Caco-2 (cell line): ENCODE measurements at regions not wholly inside any gene's neighbourhood (a gene's known extent, or its start where the extent isn't known, plus 50 kb on each side); places are given as distances from the start of the nearest gene placed in this dataset.
"Not testable (repeated sequence)": the region's sequence is repeated elsewhere in the genome, so short reads cannot be mapped to it uniquely, and the experiment has no call there.

Experiments used
- BruUV-seq: library from RNA; stranded (reverse); fragments of 400-500 nt; replicated peaks from 2 replicates; lab custom pipeline; 2021; lab: Mats Ljungman, UMichigan
- CTCF ChIA-PET: fragments of 300-600 bp; sonication (Branson Sonifier 250); formaldehyde crosslinking; loops from one replicate; lab custom pipeline; 2022; ENCODE audit warnings: antibody characterized with exemption; lab: Charles Lee
- POLR2A ChIA-PET: fragments of 300-600 bp; sonication (Branson Sonifier 250); formaldehyde crosslinking; loops from one replicate; lab custom pipeline; 2022; ENCODE audit warnings: antibody characterized with exemption; lab: Charles Lee
- DNase-seq, 2 experiments: peaks; one replicate each; pipeline versions ENCODE4 v3.0.0 to v3.0.0-alpha.2; 2020 to 2022
- H3K27me3 ChIP-seq: replicated peaks from 2 replicates; pipeline ENCODE4 v1.6.0; 2011; ENCODE audit warnings: low read length; ENCODE audit not compliant: control insufficient read depth, insufficient read depth
- H3K36me3 ChIP-seq: 2 replicates; pipeline ENCODE4 v1.5.1; 2011; ENCODE audit warnings: low read length; ENCODE audit not compliant: control insufficient read depth, insufficient read depth
- H3K4me1 ChIP-seq: fragments of 250-450 bp; sonication (Bioruptor Pico); 2 replicates; pipeline ENCODE4 v1.5.1; 2020; ENCODE audit warnings: mild to moderate bottlenecking
- H3K4me3 ChIP-seq: 2 replicates; pipeline ENCODE4 v1.5.1; 2011; ENCODE audit warnings: low read depth, mild to moderate bottlenecking, control low read depth, low read length
- H3K9me3 ChIP-seq: fragments of 250-450 bp; sonication (Bioruptor Pico); 2 replicates; pipeline ENCODE4 v1.5.1; 2020; ENCODE audit warnings: mild to moderate bottlenecking, moderate library complexity
- H3K27ac Mint-ChIP-seq: one replicate; pipeline ENCODE4 v1.8.0; 2022; ENCODE audit warnings: mixed read lengths; ENCODE audit not compliant: unreplicated experiment
- H3K27me3 Mint-ChIP-seq: one replicate; pipeline ENCODE4 v1.8.0; 2022; ENCODE audit warnings: mixed read lengths; ENCODE audit not compliant: insufficient read depth, unreplicated experiment
- H3K36me3 Mint-ChIP-seq: one replicate; pipeline ENCODE4 v1.8.0; 2022; ENCODE audit warnings: mild to moderate bottlenecking, mixed read lengths; ENCODE audit not compliant: insufficient read depth, unreplicated experiment
- H3K4me1 Mint-ChIP-seq: one replicate; pipeline ENCODE4 v1.8.0; 2022; ENCODE audit warnings: low read depth, mixed read lengths; ENCODE audit not compliant: unreplicated experiment
- H3K4me3 Mint-ChIP-seq: one replicate; pipeline ENCODE4 v1.8.0; 2022; ENCODE audit warnings: mild to moderate bottlenecking, moderate library complexity, mixed read lengths; ENCODE audit not compliant: unreplicated experiment
- H3K9me3 Mint-ChIP-seq: one replicate; pipeline ENCODE4 v1.8.0; 2022; ENCODE audit warnings: mixed read lengths; ENCODE audit not compliant: unreplicated experiment
- CTCF ChIP-seq, 2 experiments: fragments of 200-600 bp in 1 of 2; IDR thresholded peaks; 1 replicate in 1 of 2; 2 replicates in 1 of 2; pipeline versions ENCODE4 v1.5.1 to v1.8.0; 2011 to 2022; ENCODE audit warnings: antibody characterized with exemption in 1 of 2, control low read depth in 1 of 2, inconsistent platforms in 1 of 2, low read depth in 1 of 2, low read length in 1 of 2, mild to moderate bottlenecking in 1 of 2, moderate library complexity in 1 of 2; ENCODE audit not compliant: insufficient read depth in 1 of 2, severe bottlenecking in 1 of 2, unreplicated experiment in 1 of 2
- intact Hi-C: fragments of 100-400 bp; cut with micrococcal nuclease; formaldehyde crosslinking; loops from one replicate; pipeline ENCODE4 v1.10.0; 2022; ENCODE audit not compliant: unreplicated experiment

GRCh38 chr9:82912645-82913044 lies 150.3 kb downstream of the RASEF start:
- no TSS peak for BruUV-seq
- Histone ChIP-seq H3K4me3 (no peak overlapping the region), H3K9me3 (no peaks in the 10 kb centered on the region), H3K27me3 (no peaks in the 10 kb centered on the region), H3K36me3 (no peaks in the 10 kb centered on the region), H3K4me1 (no peaks in the 10 kb centered on the region)
- no peak for DNase-seq
- Mint-ChIP-seq H3K4me3 (no peak overlapping the region), H3K9me3 (peaks cover 12% of the 10 kb centered on the region), H3K27ac (no peak overlapping the region), H3K36me3 (no peaks in the 10 kb centered on the region), H3K4me1 (no peaks in the 10 kb centered on the region), H3K27me3 (no peaks in the 10 kb centered on the region)
- ChIA-PET POLR2A (no interaction called here), CTCF (interaction anchor here (0.6 kb wide), 1 partner anchor 684 kb away, joined by 3 read pairs; no protein-coding TSS in a partner anchor)
- TF ChIP-seq CTCF (IDR thresholded peaks at IDR 0.05; ENCODE audit: insufficient read depth in 1 of 2, low read depth in 1 of 2, low read length in 1 of 2, severe bottlenecking in 1 of 2, unreplicated experiment in 1 of 2) = no peak
- intact Hi-C loops = no loop called here

- H3K4me3 ChIP-seq, H3K27me3 Mint-ChIP-seq, CTCF ChIA-PET, H3K36me3 ChIP-seq, DNase-seq, H3K4me3 Mint-ChIP-seq, H3K4me1 Mint-ChIP-seq, BruUV-seq, H3K27me3 ChIP-seq, H3K27ac Mint-ChIP-seq, H3K36me3 Mint-ChIP-seq, intact Hi-C loops, POLR2A ChIA-PET, H3K9me3 ChIP-seq, H3K4me1 ChIP-seq: not testable (repeated sequence)
- H3K9me3 Mint-ChIP-seq = peaks cover 15% of the 10 kb centered on the region
These were observed 146.7 kb downstream of the RASEF start for GRCh38 chr9:82916238-82916637.

DNA sequence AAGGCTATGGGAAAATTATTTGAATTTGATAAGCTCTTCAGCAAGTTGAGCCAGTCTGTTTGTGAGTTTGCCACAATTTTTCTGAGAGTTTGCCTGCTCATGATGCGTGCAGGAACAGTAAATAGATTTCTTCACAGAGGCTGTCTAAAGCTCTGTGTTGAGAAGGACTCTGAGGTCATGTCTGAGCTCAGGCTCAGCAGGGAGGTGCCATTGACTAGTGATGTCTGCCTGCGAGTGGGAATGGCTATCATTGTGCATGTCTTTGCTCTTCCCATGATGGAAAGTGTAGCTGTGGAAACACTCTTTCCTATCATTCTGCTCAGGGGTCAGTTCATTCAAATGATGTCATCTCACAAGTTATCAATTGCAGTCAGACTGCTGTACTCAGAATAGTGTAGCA lies 142.8 kb downstream of the RASEF start:
- Mint-ChIP-seq H3K27ac (no peak overlapping the region), H3K9me3 (peaks cover 21% of the 10 kb centered on the region), H3K4me1 (no peaks in the 10 kb centered on the region), H3K27me3 (no peaks in the 10 kb centered on the region), H3K36me3 (no peaks in the 10 kb centered on the region), H3K4me3 (no peak overlapping the region)
- no peaks in the 10 kb centered on the region for H3K27me3 ChIP-seq
- no peak for TF ChIP-seq CTCF (IDR thresholded peaks at IDR 0.05; ENCODE audit: insufficient read depth in 1 of 2, low read depth in 1 of 2, low read length in 1 of 2, severe bottlenecking in 1 of 2, unreplicated experiment in 1 of 2)
- ChIA-PET POLR2A (no interaction called here), CTCF (no interaction called here)
- H3K4me1 ChIP-seq = no peaks in the 10 kb centered on the region
- intact Hi-C loops = no loop called here
- BruUV-seq = no TSS peak
- no peaks in the 10 kb centered on the region for H3K9me3 ChIP-seq
- no peak overlapping the region for H3K4me3 ChIP-seq
- no peaks in the 10 kb centered on the region for H3K36me3 ChIP-seq
- DNase-seq = no peak

DNA sequence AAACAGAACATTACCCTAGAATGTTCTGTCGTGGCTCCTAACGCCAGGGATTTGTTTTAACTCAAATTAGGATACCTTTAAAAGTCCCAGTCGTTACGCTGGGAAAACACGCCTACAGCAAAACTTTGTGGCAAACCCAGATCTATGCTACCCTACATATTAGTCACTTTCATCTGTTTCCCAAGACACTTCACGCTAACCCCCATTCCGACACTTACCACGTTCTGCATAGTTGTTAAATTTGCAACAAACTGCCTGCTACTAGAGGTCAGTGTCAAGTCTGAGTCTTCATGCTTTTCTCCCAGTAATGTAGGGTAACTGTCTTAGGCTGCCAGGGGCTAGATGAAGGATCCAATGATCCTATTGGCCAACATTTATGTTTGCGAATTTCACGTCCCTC lies 140.3 kb downstream of the RASEF start:
- CTCF ChIA-PET = no interaction called here
- H3K4me1 Mint-ChIP-seq = no peaks in the 10 kb centered on the region
- DNase-seq = no peak
- no peak overlapping the region for H3K4me3 ChIP-seq
- no TSS peak for BruUV-seq
- intact Hi-C loops = no loop called here
- H3K36me3 ChIP-seq = no peaks in the 10 kb centered on the region
- peak overlapping the region; percentile 48 for H3K27ac Mint-ChIP-seq
- no peaks in the 10 kb centered on the region for H3K27me3 Mint-ChIP-seq
- no peaks in the 10 kb centered on the region for H3K9me3 ChIP-seq
- no peak for TF ChIP-seq CTCF (IDR thresholded peaks at IDR 0.05; ENCODE audit: insufficient read depth in 1 of 2, low read depth in 1 of 2, low read length in 1 of 2, severe bottlenecking in 1 of 2, unreplicated experiment in 1 of 2)
- no peaks in the 10 kb centered on the region for H3K27me3 ChIP-seq
- no peak overlapping the region for H3K4me3 Mint-ChIP-seq
- no peaks in the 10 kb centered on the region for H3K4me1 ChIP-seq
- H3K36me3 Mint-ChIP-seq = no peaks in the 10 kb centered on the region
- POLR2A ChIA-PET = no interaction called here
- peaks cover 9% of the 10 kb centered on the region for H3K9me3 Mint-ChIP-seq
